ENCODE measurements at regions not wholly inside any gene's neighbourhood (a gene's known extent, or its start where the extent isn't known, plus 50 kb on each side); places are given as distances from the start of the nearest gene placed in this dataset.

DNA sequence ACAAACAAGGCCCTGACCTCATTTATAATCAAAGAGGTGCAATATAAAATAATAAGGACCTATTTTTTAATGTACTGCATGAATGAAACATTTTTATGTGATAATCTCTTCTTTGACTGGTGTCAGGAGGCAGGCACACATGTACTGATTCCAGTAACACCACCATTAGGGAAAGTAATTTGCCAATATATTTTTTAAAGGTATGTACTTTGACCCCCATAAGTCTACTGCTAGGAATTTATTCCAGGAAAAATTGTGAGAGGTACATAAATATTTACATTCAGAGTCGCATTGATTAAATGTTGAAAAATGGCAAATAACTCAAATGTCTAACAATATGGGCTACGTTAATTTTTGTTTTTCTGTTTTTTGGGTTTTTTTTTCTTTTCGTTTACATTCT lies 325.4 kb upstream of the PRDM1 start:
- Histone ChIP-seq H3K36me3 (replicated peaks in 1 of 2; ENCODE audit: control extremely low read depth in 1 of 2, control insufficient read depth in 1 of 2, extremely low read depth in 1 of 2, insufficient read depth in 2 of 2, low read length in 1 of 2) (no peaks in the 10 kb centered on the region), H3K9me3 (ENCODE audit: control extremely low read depth in 1 of 3, control insufficient read depth in 2 of 3, insufficient read depth in 1 of 3, low read length in 2 of 3) (no peaks in the 10 kb centered on the region), H3K27ac (ENCODE audit: low read length in 2 of 2) (no peak overlapping the region), H2AFZ (ENCODE audit: insufficient read depth, low read depth, low read length, poor library complexity, severe bottlenecking) (no peak overlapping the region), H3K79me2 (ENCODE audit: control insufficient read depth, insufficient read depth, low read length) (no peaks in the 10 kb centered on the region), H3K4me1 (ENCODE audit: control insufficient read depth in 2 of 2, insufficient read depth in 2 of 2, low read length in 2 of 2) (peaks cover 4 to 5% of the 10 kb centered on the region in 2 donors), H3K4me3 (ENCODE audit: control extremely low read depth in 1 of 5, extremely low read depth in 1 of 5, insufficient read depth in 1 of 5, low read depth in 2 of 5, low read length in 4 of 5) (no peak overlapping the region), H3K9ac (ENCODE audit: low read length) (no peak overlapping the region), H3K27me3 (replicated peaks in 1 of 4; ENCODE audit: control extremely low read depth in 1 of 4, control insufficient read depth in 3 of 4, insufficient read depth in 4 of 4, low read length in 3 of 4) (peaks cover 0 to 3% (median 0%) of the 10 kb centered on the region in 4 experiments), H4K20me1 (ENCODE audit: control insufficient read depth, insufficient read depth, low read length, poor library complexity, severe bottlenecking) (no peaks in the 10 kb centered on the region), H3K4me2 (replicated peaks; ENCODE audit: low read depth, low read length, poor library complexity, severe bottlenecking) (no peak overlapping the region)
- TF ChIP-seq EZH2 (IDR thresholded peaks at IDR 0.05; ENCODE audit: borderline replicate concordance, insufficient read depth, low read depth, low read length, poor library complexity, severe bottlenecking) = no peak
- TF ChIP-seq, protein P1, sequence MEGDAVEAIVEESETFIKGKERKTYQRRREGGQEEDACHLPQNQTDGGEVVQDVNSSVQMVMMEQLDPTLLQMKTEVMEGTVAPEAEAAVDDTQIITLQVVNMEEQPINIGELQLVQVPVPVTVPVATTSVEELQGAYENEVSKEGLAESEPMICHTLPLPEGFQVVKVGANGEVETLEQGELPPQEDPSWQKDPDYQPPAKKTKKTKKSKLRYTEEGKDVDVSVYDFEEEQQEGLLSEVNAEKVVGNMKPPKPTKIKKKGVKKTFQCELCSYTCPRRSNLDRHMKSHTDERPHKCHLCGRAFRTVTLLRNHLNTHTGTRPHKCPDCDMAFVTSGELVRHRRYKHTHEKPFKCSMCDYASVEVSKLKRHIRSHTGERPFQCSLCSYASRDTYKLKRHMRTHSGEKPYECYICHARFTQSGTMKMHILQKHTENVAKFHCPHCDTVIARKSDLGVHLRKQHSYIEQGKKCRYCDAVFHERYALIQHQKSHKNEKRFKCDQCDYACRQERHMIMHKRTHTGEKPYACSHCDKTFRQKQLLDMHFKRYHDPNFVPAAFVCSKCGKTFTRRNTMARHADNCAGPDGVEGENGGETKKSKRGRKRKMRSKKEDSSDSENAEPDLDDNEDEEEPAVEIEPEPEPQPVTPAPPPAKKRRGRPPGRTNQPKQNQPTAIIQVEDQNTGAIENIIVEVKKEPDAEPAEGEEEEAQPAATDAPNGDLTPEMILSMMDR (IDR thresholded peaks at IDR 0.05) = no peak
- no CpG with 5 or more reads among the region's 3 CpGs for WGBS (ENCODE audit: insufficient coverage)
- no peaks in the 10 kb centered on the region for H3K9me3 Mint-ChIP-seq (ENCODE audit: insufficient read depth)
- ChIA-PET CTCF (no interaction called here), POLR2A (no interaction called here)
- no peak overlapping the region for H3K27ac Mint-ChIP-seq
- peaks cover 11% of the 10 kb centered on the region for H3K4me1 Mint-ChIP-seq
- peaks cover 7% of the 10 kb centered on the region for H3K27me3 Mint-ChIP-seq
- intact Hi-C loops (cut with micrococcal nuclease) = no loop called here
- ATAC-seq (ENCODE audit: low read depth) = no peak
- DNase-seq = no peak
- no peak overlapping the region for H3K4me3 Mint-ChIP-seq

DNA sequence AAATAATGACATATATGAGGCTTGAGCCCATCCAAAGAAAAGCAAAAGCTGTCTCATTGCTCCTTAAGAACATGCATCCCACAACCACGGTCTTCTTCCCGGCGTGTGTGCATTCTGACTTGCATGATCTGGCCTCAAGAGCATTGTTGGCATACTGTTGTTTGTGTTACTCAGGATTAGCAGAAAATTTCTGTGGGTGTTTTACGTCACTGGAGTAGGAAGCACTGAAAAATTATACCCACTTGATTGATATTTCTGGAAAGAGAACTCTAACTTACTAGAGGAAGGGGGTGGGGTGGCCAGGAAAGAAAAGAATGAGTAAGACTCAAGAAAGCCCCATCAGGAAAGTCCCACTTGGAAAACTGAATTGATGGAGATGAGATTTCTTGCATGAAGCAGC lies 326.2 kb upstream of the PRDM1 start:
- H3K4me1 Mint-ChIP-seq = peaks cover 11% of the 10 kb centered on the region
- Histone ChIP-seq H4K20me1 (ENCODE audit: control insufficient read depth, insufficient read depth, low read length, poor library complexity, severe bottlenecking) (no peaks in the 10 kb centered on the region), H3K4me1 (ENCODE audit: control insufficient read depth in 2 of 2, insufficient read depth in 2 of 2, low read length in 2 of 2) (peaks cover 4 to 5% of the 10 kb centered on the region in 2 donors), H3K79me2 (ENCODE audit: control insufficient read depth, insufficient read depth, low read length) (no peaks in the 10 kb centered on the region), H3K9me3 (ENCODE audit: control extremely low read depth in 1 of 3, control insufficient read depth in 2 of 3, insufficient read depth in 1 of 3, low read length in 2 of 3) (no peaks in the 10 kb centered on the region), H3K27me3 (replicated peaks in 1 of 4; ENCODE audit: control extremely low read depth in 1 of 4, control insufficient read depth in 3 of 4, insufficient read depth in 4 of 4, low read length in 3 of 4) (peaks cover 0 to 3% (median 0%) of the 10 kb centered on the region in 4 experiments), H3K9ac (ENCODE audit: low read length) (no peak overlapping the region), H2AFZ (ENCODE audit: insufficient read depth, low read depth, low read length, poor library complexity, severe bottlenecking) (no peak overlapping the region), H3K4me3 (ENCODE audit: control extremely low read depth in 1 of 5, extremely low read depth in 1 of 5, insufficient read depth in 1 of 5, low read depth in 2 of 5, low read length in 4 of 5) (no peak overlapping the region), H3K4me2 (replicated peaks; ENCODE audit: low read depth, low read length, poor library complexity, severe bottlenecking) (no peak overlapping the region), H3K27ac (ENCODE audit: low read length in 2 of 2) (no peak overlapping the region), H3K36me3 (replicated peaks in 1 of 2; ENCODE audit: control extremely low read depth in 1 of 2, control insufficient read depth in 1 of 2, extremely low read depth in 1 of 2, insufficient read depth in 2 of 2, low read length in 1 of 2) (no peaks in the 10 kb centered on the region)
- POLR2A ChIA-PET = no interaction called here
- no peak overlapping the region for H3K4me3 Mint-ChIP-seq
- H3K9me3 Mint-ChIP-seq (ENCODE audit: insufficient read depth) = no peaks in the 10 kb centered on the region
- WGBS (ENCODE audit: insufficient coverage) = no CpG with 5 or more reads among the region's 4 CpGs
- CTCF ChIA-PET = no interaction called here
- no peak for DNase-seq
- ATAC-seq (ENCODE audit: low read depth) = no peak
- no peak for TF ChIP-seq EZH2 (IDR thresholded peaks at IDR 0.05; ENCODE audit: borderline replicate concordance, insufficient read depth, low read depth, low read length, poor library complexity, severe bottlenecking)
- TF ChIP-seq, protein P1 (IDR thresholded peaks at IDR 0.05) = no peak
- H3K27ac Mint-ChIP-seq = no peak overlapping the region
- H3K27me3 Mint-ChIP-seq = peaks cover 7% of the 10 kb centered on the region
- intact Hi-C loops (cut with micrococcal nuclease) = no loop called here
